ENCODE measurements at regions not wholly inside any gene's neighbourhood (a gene's known extent, or its start where the extent isn't known, plus 50 kb on each side); places are given as distances from the start of the nearest gene placed in this dataset.

DNA sequence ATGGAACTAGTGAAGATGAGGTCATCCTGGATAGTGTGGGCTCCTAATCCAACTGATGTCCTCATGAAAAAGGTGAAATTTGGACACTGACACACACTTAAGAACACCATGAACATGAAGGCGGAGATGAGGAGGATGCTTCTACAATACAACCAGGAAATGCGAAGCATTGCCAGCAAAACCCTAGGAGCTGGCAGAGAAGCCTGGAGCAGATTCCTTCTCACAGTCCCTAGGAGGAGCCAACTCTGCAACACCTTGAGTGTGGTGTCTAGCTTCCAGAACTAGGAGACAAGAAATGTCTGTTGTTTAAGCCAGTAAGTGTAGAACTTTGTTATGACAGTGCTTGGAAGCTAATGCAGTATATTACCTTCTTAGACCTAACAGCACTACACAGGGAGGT is 191.9 kb upstream of the PWP1 start:
- Histone ChIP-seq H3K27ac (ENCODE audit: insufficient read depth, low read length) (no peak overlapping the region), H3K27me3 (ENCODE audit: control insufficient read depth, insufficient read depth, low read length) (no peaks in the 10 kb centered on the region), H2AFZ (ENCODE audit: low read length) (no peak overlapping the region), H3K36me3 (ENCODE audit: control insufficient read depth, insufficient read depth, low read length) (no peaks in the 10 kb centered on the region), H4K20me1 (ENCODE audit: control insufficient read depth, extremely low read depth, insufficient read depth, low read length) (no peaks in the 10 kb centered on the region), H3K9ac (ENCODE audit: insufficient read depth, low read length) (no peak overlapping the region), H3K4me2 (ENCODE audit: extremely low read depth, insufficient read depth, low read length) (no peak overlapping the region), H3K4me3 (replicated peaks in 1 of 4; ENCODE audit: control extremely low read depth in 1 of 4, insufficient read depth in 1 of 4, low read depth in 3 of 4, low read length in 4 of 4) (no peak overlapping the region), H3K4me1 (ENCODE audit: control insufficient read depth, extremely low read depth, insufficient read depth, low read length) (no peaks in the 10 kb centered on the region), H3K79me2 (ENCODE audit: control insufficient read depth, insufficient read depth, low read length) (no peaks in the 10 kb centered on the region), H3K9me3 (ENCODE audit: control insufficient read depth, insufficient read depth, low read depth, low read length) (no peaks in the 10 kb centered on the region)
- no peak for TF ChIP-seq EZH2 (IDR thresholded peaks at IDR 0.05; ENCODE audit: low read length, missing control alignments)
- TF ChIP-seq, protein P1, sequence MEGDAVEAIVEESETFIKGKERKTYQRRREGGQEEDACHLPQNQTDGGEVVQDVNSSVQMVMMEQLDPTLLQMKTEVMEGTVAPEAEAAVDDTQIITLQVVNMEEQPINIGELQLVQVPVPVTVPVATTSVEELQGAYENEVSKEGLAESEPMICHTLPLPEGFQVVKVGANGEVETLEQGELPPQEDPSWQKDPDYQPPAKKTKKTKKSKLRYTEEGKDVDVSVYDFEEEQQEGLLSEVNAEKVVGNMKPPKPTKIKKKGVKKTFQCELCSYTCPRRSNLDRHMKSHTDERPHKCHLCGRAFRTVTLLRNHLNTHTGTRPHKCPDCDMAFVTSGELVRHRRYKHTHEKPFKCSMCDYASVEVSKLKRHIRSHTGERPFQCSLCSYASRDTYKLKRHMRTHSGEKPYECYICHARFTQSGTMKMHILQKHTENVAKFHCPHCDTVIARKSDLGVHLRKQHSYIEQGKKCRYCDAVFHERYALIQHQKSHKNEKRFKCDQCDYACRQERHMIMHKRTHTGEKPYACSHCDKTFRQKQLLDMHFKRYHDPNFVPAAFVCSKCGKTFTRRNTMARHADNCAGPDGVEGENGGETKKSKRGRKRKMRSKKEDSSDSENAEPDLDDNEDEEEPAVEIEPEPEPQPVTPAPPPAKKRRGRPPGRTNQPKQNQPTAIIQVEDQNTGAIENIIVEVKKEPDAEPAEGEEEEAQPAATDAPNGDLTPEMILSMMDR (conservative IDR thresholded peaks at IDR 0.05 in 1 of 2, IDR thresholded peaks at IDR 0.05 in 1 of 2; ENCODE audit: low read depth in 1 of 2, low read length in 2 of 2) = no peak
- no peak for DNase-seq (ENCODE audit: low read depth in 2 of 2)

DNA sequence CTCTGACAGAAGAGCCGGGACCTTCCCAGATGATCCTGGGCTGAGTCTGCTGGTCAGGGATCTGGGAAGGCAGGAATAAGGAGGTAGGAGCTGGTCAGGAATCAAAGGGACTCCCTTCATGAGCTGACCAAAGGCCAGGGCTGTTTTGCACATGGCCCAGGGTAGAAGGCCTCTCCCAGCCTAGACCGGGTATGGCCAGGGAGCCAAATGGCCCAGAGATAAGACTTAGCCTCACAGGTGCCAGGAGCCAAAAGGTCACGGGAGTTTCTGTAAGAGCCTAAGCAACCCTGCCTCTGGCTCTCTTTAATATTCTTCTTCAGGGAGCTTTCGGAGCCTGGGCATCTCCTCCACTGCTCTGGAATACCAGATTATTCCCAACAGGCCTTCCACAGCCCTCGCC is 191.3 kb upstream of the PWP1 start:
- H3K27ac ChIP-seq (ENCODE audit: insufficient read depth, low read length) = no peak overlapping the region
- DNase-seq (ENCODE audit: low read depth in 2 of 2) = no peak
- no peaks in the 10 kb centered on the region for H3K79me2 ChIP-seq (ENCODE audit: control insufficient read depth, insufficient read depth, low read length)
- TF ChIP-seq, protein P1 (conservative IDR thresholded peaks at IDR 0.05 in 1 of 2, IDR thresholded peaks at IDR 0.05 in 1 of 2; ENCODE audit: low read depth in 1 of 2, low read length in 2 of 2) = no peak
- no peak for TF ChIP-seq EZH2 (IDR thresholded peaks at IDR 0.05; ENCODE audit: low read length, missing control alignments)
- no peaks in the 10 kb centered on the region for H3K36me3 ChIP-seq (ENCODE audit: control insufficient read depth, insufficient read depth, low read length)
- H3K9me3 ChIP-seq (ENCODE audit: control insufficient read depth, insufficient read depth, low read depth, low read length) = no peaks in the 10 kb centered on the region
- H3K9ac ChIP-seq (ENCODE audit: insufficient read depth, low read length) = no peak overlapping the region
- H3K4me2 ChIP-seq (ENCODE audit: extremely low read depth, insufficient read depth, low read length) = no peak overlapping the region
- no peaks in the 10 kb centered on the region for H4K20me1 ChIP-seq (ENCODE audit: control insufficient read depth, extremely low read depth, insufficient read depth, low read length)
- H2AFZ ChIP-seq (ENCODE audit: low read length) = no peak overlapping the region
- no peaks in the 10 kb centered on the region for H3K4me1 ChIP-seq (ENCODE audit: control insufficient read depth, extremely low read depth, insufficient read depth, low read length)
- H3K27me3 ChIP-seq (ENCODE audit: control insufficient read depth, insufficient read depth, low read length) = no peaks in the 10 kb centered on the region
- no peak overlapping the region for H3K4me3 ChIP-seq (replicated peaks in 1 of 4; ENCODE audit: control extremely low read depth in 1 of 4, insufficient read depth in 1 of 4, low read depth in 3 of 4, low read length in 4 of 4)

DNA sequence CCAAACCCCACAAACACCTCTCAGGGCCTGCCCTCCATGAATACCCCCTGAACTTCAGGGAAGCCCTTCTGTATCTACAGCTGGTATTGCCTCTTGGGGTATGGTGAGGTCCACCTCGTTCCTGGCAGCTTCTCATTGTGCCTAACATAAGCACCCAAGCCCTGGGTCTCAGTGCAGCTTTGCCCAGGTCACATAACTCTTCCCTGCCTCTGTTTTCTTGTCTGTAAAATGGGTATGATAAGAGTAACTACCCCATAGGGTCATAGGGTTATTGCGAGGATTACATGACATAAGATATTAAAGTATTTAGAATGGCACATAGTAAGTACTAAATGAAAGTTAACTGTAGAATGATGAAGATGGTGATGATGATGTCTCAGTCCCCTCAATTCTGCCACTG is 190.0 kb upstream of the PWP1 start:
- H3K27ac ChIP-seq (ENCODE audit: insufficient read depth, low read length) = no peak overlapping the region
- TF ChIP-seq, protein P1 (conservative IDR thresholded peaks at IDR 0.05 in 1 of 2, IDR thresholded peaks at IDR 0.05 in 1 of 2; ENCODE audit: low read depth in 1 of 2, low read length in 2 of 2) = no peak
- no peak for TF ChIP-seq EZH2 (IDR thresholded peaks at IDR 0.05; ENCODE audit: low read length, missing control alignments)
- no peak for DNase-seq (ENCODE audit: low read depth in 2 of 2)
- H3K9me3 ChIP-seq (ENCODE audit: control insufficient read depth, insufficient read depth, low read depth, low read length) = no peaks in the 10 kb centered on the region
- no peaks in the 10 kb centered on the region for H3K36me3 ChIP-seq (ENCODE audit: control insufficient read depth, insufficient read depth, low read length)
- H3K9ac ChIP-seq (ENCODE audit: insufficient read depth, low read length) = no peak overlapping the region
- H3K79me2 ChIP-seq (ENCODE audit: control insufficient read depth, insufficient read depth, low read length) = no peaks in the 10 kb centered on the region
- no peaks in the 10 kb centered on the region for H4K20me1 ChIP-seq (ENCODE audit: control insufficient read depth, extremely low read depth, insufficient read depth, low read length)
- H3K4me1 ChIP-seq (ENCODE audit: control insufficient read depth, extremely low read depth, insufficient read depth, low read length) = no peaks in the 10 kb centered on the region
- H3K27me3 ChIP-seq (ENCODE audit: control insufficient read depth, insufficient read depth, low read length) = no peaks in the 10 kb centered on the region
- no peak overlapping the region for H3K4me2 ChIP-seq (ENCODE audit: extremely low read depth, insufficient read depth, low read length)
- H2AFZ ChIP-seq (ENCODE audit: low read length) = no peak overlapping the region
- no peak overlapping the region for H3K4me3 ChIP-seq (replicated peaks in 1 of 4; ENCODE audit: control extremely low read depth in 1 of 4, insufficient read depth in 1 of 4, low read depth in 3 of 4, low read length in 4 of 4)

Data from fibroblast of lung (primary cell).